ENCODE measurements at regions not wholly inside any gene's neighbourhood (a gene's known extent, or its start where the extent isn't known, plus 50 kb on each side); places are given as distances from the start of the nearest gene placed in this dataset.

- DNase-seq (ENCODE audit: low spot score) = no peak
- Histone ChIP-seq H3K27me3 (ENCODE audit: insufficient read depth, poor library complexity, severe bottlenecking) (no peaks in the 10 kb centered on the region), H3K36me3 (ENCODE audit: low read depth) (no peaks in the 10 kb centered on the region), H3K9me3 (ENCODE audit: severe bottlenecking) (no peaks in the 10 kb centered on the region), H3K4me1 (ENCODE audit: insufficient read depth, poor library complexity, severe bottlenecking) (peaks cover 55% of the 10 kb centered on the region), H3K27ac (ENCODE audit: poor library complexity, severe bottlenecking) (peak overlapping the region; percentile 78), H3K4me3 (ENCODE audit: severe bottlenecking) (no peak overlapping the region)
- no peak for TF ChIP-seq CTCF (IDR thresholded peaks at IDR 0.05; ENCODE audit: poor library complexity, severe bottlenecking)
- ATAC-seq (ENCODE audit: low read depth) = peak; percentile 69
Measured at GRCh38 chr13:40406405-40407120, 259.9 kb downstream of the FOXO1 start.

GRCh38 chr13:40407567-40407966, 258.9 kb downstream of the FOXO1 start:
- peak overlapping the region; percentile 78 for H3K27ac ChIP-seq (ENCODE audit: poor library complexity, severe bottlenecking)
- H3K9me3 ChIP-seq (ENCODE audit: severe bottlenecking) = no peaks in the 10 kb centered on the region
- peak; percentile 21; the same call in 1 of the 3 replicates for ATAC-seq (ENCODE audit: low read depth)
- no peak overlapping the region for H3K4me3 ChIP-seq (ENCODE audit: severe bottlenecking)
- TF ChIP-seq CTCF (IDR thresholded peaks at IDR 0.05; ENCODE audit: poor library complexity, severe bottlenecking) = no peak
- no peaks in the 10 kb centered on the region for H3K27me3 ChIP-seq (ENCODE audit: insufficient read depth, poor library complexity, severe bottlenecking)
- no peaks in the 10 kb centered on the region for H3K36me3 ChIP-seq (ENCODE audit: low read depth)
- no peak for DNase-seq (ENCODE audit: low spot score)
- H3K4me1 ChIP-seq (ENCODE audit: insufficient read depth, poor library complexity, severe bottlenecking) = peaks cover 50% of the 10 kb centered on the region

GRCh38 chr13:40408602-40409001, 257.8 kb downstream of the FOXO1 start:
- no peaks in the 10 kb centered on the region for H3K36me3 ChIP-seq (ENCODE audit: low read depth)
- H3K4me3 ChIP-seq (ENCODE audit: severe bottlenecking) = no peak overlapping the region
- H3K9me3 ChIP-seq (ENCODE audit: severe bottlenecking) = no peaks in the 10 kb centered on the region
- TF ChIP-seq CTCF (IDR thresholded peaks at IDR 0.05; ENCODE audit: poor library complexity, severe bottlenecking) = no peak
- peaks cover 40% of the 10 kb centered on the region for H3K4me1 ChIP-seq (ENCODE audit: insufficient read depth, poor library complexity, severe bottlenecking)
- ATAC-seq (ENCODE audit: low read depth) = peak; percentile 67; the same call in 2 of the 3 replicates
- H3K27ac ChIP-seq (ENCODE audit: poor library complexity, severe bottlenecking) = peak overlapping the region; percentile 78
- no peak for DNase-seq (ENCODE audit: low spot score)
- no peaks in the 10 kb centered on the region for H3K27me3 ChIP-seq (ENCODE audit: insufficient read depth, poor library complexity, severe bottlenecking)

GRCh38 chr13:40409278-40409677, 257.2 kb downstream of the FOXO1 start:
- H3K36me3 ChIP-seq (ENCODE audit: low read depth) = no peaks in the 10 kb centered on the region
- H3K9me3 ChIP-seq (ENCODE audit: severe bottlenecking) = no peaks in the 10 kb centered on the region
- H3K27me3 ChIP-seq (ENCODE audit: insufficient read depth, poor library complexity, severe bottlenecking) = no peaks in the 10 kb centered on the region
- TF ChIP-seq CTCF (IDR thresholded peaks at IDR 0.05; ENCODE audit: poor library complexity, severe bottlenecking) = no peak
- DNase-seq (ENCODE audit: low spot score) = no peak
- H3K4me1 ChIP-seq (ENCODE audit: insufficient read depth, poor library complexity, severe bottlenecking) = peaks cover 39% of the 10 kb centered on the region
- H3K27ac ChIP-seq (ENCODE audit: poor library complexity, severe bottlenecking) = peak overlapping the region; percentile 78
- no peak overlapping the region for H3K4me3 ChIP-seq (ENCODE audit: severe bottlenecking)
- no peak for ATAC-seq (ENCODE audit: low read depth)

- no peak for TF ChIP-seq CTCF (IDR thresholded peaks at IDR 0.05; ENCODE audit: poor library complexity, severe bottlenecking)
- no peaks in the 10 kb centered on the region for H3K27me3 ChIP-seq (ENCODE audit: insufficient read depth, poor library complexity, severe bottlenecking)
- no peak overlapping the region for H3K4me3 ChIP-seq (ENCODE audit: severe bottlenecking)
- ATAC-seq (ENCODE audit: low read depth) (no peak), DNase-seq (ENCODE audit: low spot score) (no peak)
- H3K9me3 ChIP-seq (ENCODE audit: severe bottlenecking) = no peaks in the 10 kb centered on the region
- no peak overlapping the region for H3K27ac ChIP-seq (ENCODE audit: poor library complexity, severe bottlenecking)
- H3K4me1 ChIP-seq (ENCODE audit: insufficient read depth, poor library complexity, severe bottlenecking) = peaks cover 39% of the 10 kb centered on the region
- no peaks in the 10 kb centered on the region for H3K36me3 ChIP-seq (ENCODE audit: low read depth)
Measured at GRCh38 chr13:40410315-40410714, 256.1 kb downstream of the FOXO1 start.

Measured in RWPE2 (cell line).